SK-N-SH (cell line): ENCODE measurements at regions not wholly inside any gene's neighbourhood (a gene's known extent, or its start where the extent isn't known, plus 50 kb on each side); places are given as distances from the start of the nearest gene placed in this dataset.

Experiments
- CTCF ChIA-PET: fragments of 300-600, 350-600 bp; formaldehyde crosslinking; extraction: SDS; loops from one replicate; lab custom pipeline; 2021; lab: Yijun Ruan, JAX
- POLR2A ChIA-PET: fragments of 350-600 bp; sonication (Branson Sonifier 250); formaldehyde crosslinking; extraction: SDS; loops from one replicate; lab custom pipeline; 2020; ENCODE audit warnings: antibody characterized with exemption, inconsistent platforms; lab: Yijun Ruan, JAX
- DNase-seq: peaks from one replicate; pipeline ENCODE4 v3.0.0; 2012
- H2AFZ ChIP-seq: fragments of 200-600 bp; sonication (generic); 2 replicates; pipeline ENCODE4 v1.8.1; 2016; ENCODE audit warnings: antibody characterized with exemption, mild to moderate bottlenecking, low read depth
- H3F3A ChIP-seq: fragments of 200-600 bp; sonication (generic); replicated peaks from 2 replicates; pipeline ENCODE3; 2016; ENCODE audit warnings: antibody characterized with exemption, mild to moderate bottlenecking; ENCODE audit not compliant: insufficient read depth
- H3K27ac ChIP-seq, 2 experiments: fragments of 200-500 bp in 1 of 2; fragments of 200-600 bp in 1 of 2; sonication (Bioruptor generic) in 1 of 2; sonication (generic), shearing (Covaris generic) in 1 of 2; 2 replicates each; pipeline versions ENCODE4 v1.5.1 to v1.6.1; 2014 to 2016; ENCODE audit warnings: low read depth in 2 of 2, inconsistent platforms in 1 of 2, low read length in 1 of 2, mild to moderate bottlenecking in 1 of 2, mixed read lengths in 1 of 2
- H3K27me3 ChIP-seq: fragments of 200-600 bp; sonication (generic), shearing (Covaris generic); 2 replicates; pipeline ENCODE4 v1.6.1; 2016; ENCODE audit warnings: mixed run types; ENCODE audit not compliant: insufficient read depth
- H3K36me3 ChIP-seq, 2 experiments: fragments of 200-500 bp in 1 of 2; fragments of 200-600 bp in 1 of 2; sonication (Bioruptor generic) in 1 of 2; sonication (generic) in 1 of 2; replicated peaks in 1 of 2; 2 replicates each; pipeline versions ENCODE3 to v1.5.1; 2014 to 2016; ENCODE audit warnings: low read length in 1 of 2, mild to moderate bottlenecking in 1 of 2; ENCODE audit not compliant: insufficient read depth in 2 of 2, control insufficient read depth in 1 of 2
- H3K4me1 ChIP-seq, 2 experiments: fragments of 200-500 bp in 1 of 2; fragments of 200-600 bp in 1 of 2; sonication (Bioruptor generic) in 1 of 2; sonication (generic), shearing (Covaris generic) in 1 of 2; 2 replicates each; pipeline versions ENCODE4 v1.5.1 to v1.6.1; 2014 to 2016; ENCODE audit warnings: low read depth in 1 of 2, low read length in 1 of 2, mixed run types in 1 of 2; ENCODE audit not compliant: insufficient read depth in 2 of 2, control insufficient read depth in 1 of 2
- H3K4me2 ChIP-seq: fragments of 200-600 bp; sonication (generic), shearing (Covaris generic); 2 replicates; pipeline ENCODE4 v1.6.1; 2017; ENCODE audit warnings: mixed run types
- H3K4me3 ChIP-seq, 2 experiments: fragments of 200-500 bp in 1 of 2; fragments of 200-600 bp in 1 of 2; sonication (Bioruptor generic) in 1 of 2; sonication (generic), shearing (Covaris generic) in 1 of 2; 2 replicates each; pipeline versions ENCODE4 v1.5.1 to v1.8.1; 2014 to 2016; ENCODE audit warnings: low read depth in 2 of 2, inconsistent platforms in 1 of 2, low read length in 1 of 2, mild to moderate bottlenecking in 1 of 2, mixed read lengths in 1 of 2, moderate library complexity in 1 of 2
- H3K79me2 ChIP-seq: fragments of 200-600 bp; sonication (generic); 2 replicates; pipeline ENCODE4 v1.8.1; 2017; ENCODE audit warnings: mild to moderate bottlenecking; ENCODE audit not compliant: insufficient read depth
- H3K9ac ChIP-seq: fragments of 200-600 bp; sonication (generic); 2 replicates; pipeline ENCODE4 v1.6.1; 2017; ENCODE audit warnings: mixed run types
- H3K9me2 ChIP-seq: fragments of 200-600 bp; sonication (generic); 2 replicates; pipeline ENCODE4 v1.6.1; 2017; ENCODE audit warnings: mixed run types
- H3K9me3 ChIP-seq: fragments of 200-600 bp; sonication (generic); 2 replicates; pipeline ENCODE4 v1.6.1; 2017; ENCODE audit warnings: mixed run types, mild to moderate bottlenecking, moderate library complexity
- H4K20me1 ChIP-seq: fragments of 200-600 bp; sonication (generic); 2 replicates; pipeline ENCODE4 v1.6.1; 2017; ENCODE audit warnings: mild to moderate bottlenecking, mixed run types; ENCODE audit not compliant: insufficient read depth
- ELF1 ChIP-seq: IDR thresholded peaks from 2 replicates; pipeline ENCODE4 v1.4.0; 2012
- FOXJ3 ChIP-seq: sonication (generic); formaldehyde crosslinking; IDR thresholded peaks from 2 replicates; pipeline ENCODE4 v1.5.1; 2020; ENCODE audit warnings: mild to moderate bottlenecking, missing genetic modification reagents
- FOXM1 ChIP-seq: IDR thresholded peaks from 2 replicates; pipeline ENCODE4 v1.4.0; 2012; ENCODE audit warnings: low read depth, mild to moderate bottlenecking
- GABPA ChIP-seq: IDR thresholded peaks from 2 replicates; pipeline ENCODE4 v1.4.0; 2012; ENCODE audit warnings: low read depth, mild to moderate bottlenecking
- GATA2 ChIP-seq: sonication (generic); formaldehyde crosslinking; IDR thresholded peaks from 2 replicates; pipeline ENCODE4 v1.5.0; 2020; ENCODE audit warnings: mild to moderate bottlenecking, missing genetic modification reagents
- JUND ChIP-seq: IDR thresholded peaks from 2 replicates; pipeline ENCODE4 v1.4.0; 2012
- MEF2A ChIP-seq: IDR thresholded peaks from 2 replicates; pipeline ENCODE4 v1.4.0; 2012; ENCODE audit warnings: low read depth, borderline replicate concordance
- POLR2AphosphoS5 ChIP-seq: IDR thresholded peaks from 2 replicates; pipeline ENCODE4 v1.6.1; 2012; ENCODE audit warnings: low read depth, low read length
- RFX5 ChIP-seq: IDR thresholded peaks from 2 replicates; pipeline ENCODE4 v1.6.1; 2012; ENCODE audit warnings: mild to moderate bottlenecking, improper control_type of control experiment, low read length
- RXRA ChIP-seq: IDR thresholded peaks from 2 replicates; pipeline ENCODE4 v1.4.0; 2012; ENCODE audit warnings: low read depth, mild to moderate bottlenecking, borderline replicate concordance
- SMC3 ChIP-seq: IDR thresholded peaks from 2 replicates; pipeline ENCODE4 v1.6.1; 2012; ENCODE audit warnings: low read depth, low read length, improper control_type of control experiment
- TAF1 ChIP-seq: IDR thresholded peaks from 2 replicates; pipeline ENCODE4 v1.6.1; 2012; ENCODE audit warnings: low read depth, mild to moderate bottlenecking, low read length, moderate library complexity, borderline replicate concordance
- TEAD4 ChIP-seq: IDR thresholded peaks from 2 replicates; pipeline ENCODE4 v1.4.0; 2012; ENCODE audit warnings: mild to moderate bottlenecking, borderline replicate concordance; ENCODE audit not compliant: insufficient read depth
- YY1 ChIP-seq: IDR thresholded peaks from 2 replicates; pipeline ENCODE4 v1.4.0; 2012; ENCODE audit warnings: low read depth, mild to moderate bottlenecking
- WGBS: methylation state at CpG from one replicate; pipeline ENCODE4 v1.1.6; 2017; ENCODE audit warnings: low lambda C conversion rate; 5-methylcytosine and 5-hydroxymethylcytosine counted together
- TF ChIP-seq, protein P1 (sequence below): fragments of 150-350 bp; IDR thresholded peaks from 2 replicates; pipeline ENCODE4 v1.6.1; 2016; ENCODE audit warnings: mild to moderate bottlenecking, low read depth, low read length
- TF ChIP-seq, protein P2 (sequence below): IDR thresholded peaks from 2 replicates; pipeline ENCODE4 v1.6.1; 2012; ENCODE audit warnings: mild to moderate bottlenecking, low read depth, low read length, moderate library complexity
- TF ChIP-seq, protein P3 (sequence below): fragments of 150-350 bp; IDR thresholded peaks from 2 replicates; pipeline ENCODE4 v1.6.1; 2017; ENCODE audit warnings: antibody characterized with exemption, low read length, low read depth, borderline replicate concordance
- TF ChIP-seq, protein P4 (sequence below): IDR thresholded peaks from 2 replicates; pipeline ENCODE4; 2012

DNA sequence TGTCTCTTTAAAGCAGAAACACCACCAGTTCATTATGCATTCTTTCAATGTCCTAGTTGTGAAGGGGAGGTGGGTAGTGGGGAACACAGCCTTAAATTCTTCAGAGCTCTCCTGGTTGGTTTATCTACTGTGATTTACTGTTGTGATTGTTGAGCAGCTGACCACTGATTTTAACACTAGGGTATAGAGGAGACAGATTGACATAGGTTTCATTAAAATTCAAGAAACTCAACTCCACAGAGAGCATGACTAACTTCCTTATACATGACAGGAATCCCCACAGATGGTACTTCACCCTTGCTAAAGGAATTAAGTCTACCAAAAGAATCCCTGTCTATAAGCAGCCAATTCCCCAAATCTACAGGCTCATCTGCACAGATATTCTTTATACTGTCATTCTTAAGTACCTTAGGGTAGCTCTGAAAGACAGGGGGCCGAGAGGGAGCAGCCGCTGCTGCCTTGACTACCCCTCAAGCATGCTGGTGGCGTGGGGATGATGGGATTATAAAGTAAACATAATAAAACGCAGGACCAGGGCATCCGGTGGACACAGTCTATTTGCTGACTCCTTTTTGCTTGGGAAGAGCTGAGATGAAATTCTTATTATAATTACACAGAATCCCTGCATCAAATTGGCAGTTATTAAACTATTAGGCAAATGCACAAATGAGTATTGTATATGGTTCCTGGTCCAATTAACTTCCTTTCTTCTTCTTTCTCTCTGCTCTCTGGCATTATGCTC, 1377.6 kb upstream of the PIK3C3 start:
- TF ChIP-seq MEF2A (no peak), GATA2 (CRISPR knock-in tag) (no peak), FOXM1 (no peak), ELF1 (no peak), FOXJ3 (CRISPR knock-in tag) (no peak), YY1 (no peak), SMC3 (no peak), POLR2AphosphoS5 (no peak), JUND (no peak), TAF1 (no peak), TEAD4 (no peak), GABPA (no peak), RXRA (no peak), RFX5 (no peak)
- TF ChIP-seq, protein P1, sequence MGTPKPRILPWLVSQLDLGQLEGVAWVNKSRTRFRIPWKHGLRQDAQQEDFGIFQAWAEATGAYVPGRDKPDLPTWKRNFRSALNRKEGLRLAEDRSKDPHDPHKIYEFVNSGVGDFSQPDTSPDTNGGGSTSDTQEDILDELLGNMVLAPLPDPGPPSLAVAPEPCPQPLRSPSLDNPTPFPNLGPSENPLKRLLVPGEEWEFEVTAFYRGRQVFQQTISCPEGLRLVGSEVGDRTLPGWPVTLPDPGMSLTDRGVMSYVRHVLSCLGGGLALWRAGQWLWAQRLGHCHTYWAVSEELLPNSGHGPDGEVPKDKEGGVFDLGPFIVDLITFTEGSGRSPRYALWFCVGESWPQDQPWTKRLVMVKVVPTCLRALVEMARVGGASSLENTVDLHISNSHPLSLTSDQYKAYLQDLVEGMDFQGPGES, result no peak
- TF ChIP-seq, protein P2, sequence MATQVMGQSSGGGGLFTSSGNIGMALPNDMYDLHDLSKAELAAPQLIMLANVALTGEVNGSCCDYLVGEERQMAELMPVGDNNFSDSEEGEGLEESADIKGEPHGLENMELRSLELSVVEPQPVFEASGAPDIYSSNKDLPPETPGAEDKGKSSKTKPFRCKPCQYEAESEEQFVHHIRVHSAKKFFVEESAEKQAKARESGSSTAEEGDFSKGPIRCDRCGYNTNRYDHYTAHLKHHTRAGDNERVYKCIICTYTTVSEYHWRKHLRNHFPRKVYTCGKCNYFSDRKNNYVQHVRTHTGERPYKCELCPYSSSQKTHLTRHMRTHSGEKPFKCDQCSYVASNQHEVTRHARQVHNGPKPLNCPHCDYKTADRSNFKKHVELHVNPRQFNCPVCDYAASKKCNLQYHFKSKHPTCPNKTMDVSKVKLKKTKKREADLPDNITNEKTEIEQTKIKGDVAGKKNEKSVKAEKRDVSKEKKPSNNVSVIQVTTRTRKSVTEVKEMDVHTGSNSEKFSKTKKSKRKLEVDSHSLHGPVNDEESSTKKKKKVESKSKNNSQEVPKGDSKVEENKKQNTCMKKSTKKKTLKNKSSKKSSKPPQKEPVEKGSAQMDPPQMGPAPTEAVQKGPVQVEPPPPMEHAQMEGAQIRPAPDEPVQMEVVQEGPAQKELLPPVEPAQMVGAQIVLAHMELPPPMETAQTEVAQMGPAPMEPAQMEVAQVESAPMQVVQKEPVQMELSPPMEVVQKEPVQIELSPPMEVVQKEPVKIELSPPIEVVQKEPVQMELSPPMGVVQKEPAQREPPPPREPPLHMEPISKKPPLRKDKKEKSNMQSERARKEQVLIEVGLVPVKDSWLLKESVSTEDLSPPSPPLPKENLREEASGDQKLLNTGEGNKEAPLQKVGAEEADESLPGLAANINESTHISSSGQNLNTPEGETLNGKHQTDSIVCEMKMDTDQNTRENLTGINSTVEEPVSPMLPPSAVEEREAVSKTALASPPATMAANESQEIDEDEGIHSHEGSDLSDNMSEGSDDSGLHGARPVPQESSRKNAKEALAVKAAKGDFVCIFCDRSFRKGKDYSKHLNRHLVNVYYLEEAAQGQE, result no peak
- TF ChIP-seq, protein P3, sequence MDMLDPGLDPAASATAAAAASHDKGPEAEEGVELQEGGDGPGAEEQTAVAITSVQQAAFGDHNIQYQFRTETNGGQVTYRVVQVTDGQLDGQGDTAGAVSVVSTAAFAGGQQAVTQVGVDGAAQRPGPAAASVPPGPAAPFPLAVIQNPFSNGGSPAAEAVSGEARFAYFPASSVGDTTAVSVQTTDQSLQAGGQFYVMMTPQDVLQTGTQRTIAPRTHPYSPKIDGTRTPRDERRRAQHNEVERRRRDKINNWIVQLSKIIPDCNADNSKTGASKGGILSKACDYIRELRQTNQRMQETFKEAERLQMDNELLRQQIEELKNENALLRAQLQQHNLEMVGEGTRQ, result no peak
- TF ChIP-seq, protein P4, sequence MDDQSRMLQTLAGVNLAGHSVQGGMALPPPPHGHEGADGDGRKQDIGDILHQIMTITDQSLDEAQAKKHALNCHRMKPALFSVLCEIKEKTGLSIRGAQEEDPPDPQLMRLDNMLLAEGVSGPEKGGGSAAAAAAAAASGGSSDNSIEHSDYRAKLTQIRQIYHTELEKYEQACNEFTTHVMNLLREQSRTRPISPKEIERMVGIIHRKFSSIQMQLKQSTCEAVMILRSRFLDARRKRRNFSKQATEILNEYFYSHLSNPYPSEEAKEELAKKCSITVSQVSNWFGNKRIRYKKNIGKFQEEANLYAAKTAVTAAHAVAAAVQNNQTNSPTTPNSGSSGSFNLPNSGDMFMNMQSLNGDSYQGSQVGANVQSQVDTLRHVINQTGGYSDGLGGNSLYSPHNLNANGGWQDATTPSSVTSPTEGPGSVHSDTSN, result no peak
- TF ChIP-seq, all 33 proteins: peak for 0
- no peaks in the 10 kb centered on the region for H3K36me3 ChIP-seq
- no peak overlapping the region for H3K4me2 ChIP-seq
- no peaks in the 10 kb centered on the region for H3F3A ChIP-seq
- WGBS, result 74% methylated on average over 5 of the region's 5 CpGs
- no peaks in the 10 kb centered on the region for H3K79me2 ChIP-seq
- no peaks in the 10 kb centered on the region for H3K9me2 ChIP-seq
- H3K4me1 ChIP-seq, result no peaks in the 10 kb centered on the region
- CTCF ChIA-PET, result no interaction called here
- H3K4me3 ChIP-seq, result no peak overlapping the region
- no peak overlapping the region for H3K9ac ChIP-seq
- no peak for DNase-seq
- H3K27me3 ChIP-seq, result no peaks in the 10 kb centered on the region
- no peaks in the 10 kb centered on the region for H4K20me1 ChIP-seq
- no peaks in the 10 kb centered on the region for H3K9me3 ChIP-seq
- POLR2A ChIA-PET, result no interaction called here
- no peak overlapping the region for H3K27ac ChIP-seq
- H2AFZ ChIP-seq, result no peak overlapping the region
